ENCODE measurements at regions not wholly inside any gene's neighbourhood (a gene's known extent, or its start where the extent isn't known, plus 50 kb on each side); places are given as distances from the start of the nearest gene placed in this dataset.

DNA sequence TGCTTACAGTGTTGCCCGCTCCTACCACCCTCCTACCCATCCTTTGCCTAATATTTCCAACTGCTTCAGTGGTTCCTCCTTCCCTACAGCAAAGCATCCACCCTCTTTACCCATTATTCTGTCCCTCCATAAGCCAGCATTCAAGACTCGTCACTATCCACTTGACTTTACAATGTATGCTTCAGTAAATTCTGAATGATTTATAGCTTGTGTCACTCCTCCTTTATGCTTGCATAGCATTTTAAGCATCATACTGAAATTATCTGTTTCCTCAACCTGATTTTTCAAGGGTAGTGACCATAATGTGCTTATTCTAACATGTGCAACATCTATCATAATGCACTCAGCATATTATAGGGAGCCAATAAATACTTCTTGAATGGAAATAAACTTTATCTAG lies 365.5 kb downstream of the RAB28 start:
- no peak overlapping the region for H3K4me3 ChIP-seq (ENCODE audit: insufficient read depth, low read depth, low read length, poor library complexity, severe bottlenecking)
- H3K36me3 ChIP-seq (ENCODE audit: control insufficient read depth, insufficient read depth, low read length): no peaks in the 10 kb centered on the region
- no peaks in the 10 kb centered on the region for H3K4me1 ChIP-seq (ENCODE audit: control insufficient read depth, insufficient read depth, low read length, poor library complexity, severe bottlenecking)
- H3K9me3 ChIP-seq (ENCODE audit: control insufficient read depth, low read length): no peaks in the 10 kb centered on the region
- DNase-seq: no peak
- no peaks in the 10 kb centered on the region for H3K27me3 ChIP-seq (replicated peaks; ENCODE audit: control insufficient read depth, insufficient read depth, low read length, poor library complexity, severe bottlenecking)
- H3K27ac ChIP-seq (ENCODE audit: insufficient read depth, low read length, poor library complexity, severe bottlenecking): no peak overlapping the region

DNA sequence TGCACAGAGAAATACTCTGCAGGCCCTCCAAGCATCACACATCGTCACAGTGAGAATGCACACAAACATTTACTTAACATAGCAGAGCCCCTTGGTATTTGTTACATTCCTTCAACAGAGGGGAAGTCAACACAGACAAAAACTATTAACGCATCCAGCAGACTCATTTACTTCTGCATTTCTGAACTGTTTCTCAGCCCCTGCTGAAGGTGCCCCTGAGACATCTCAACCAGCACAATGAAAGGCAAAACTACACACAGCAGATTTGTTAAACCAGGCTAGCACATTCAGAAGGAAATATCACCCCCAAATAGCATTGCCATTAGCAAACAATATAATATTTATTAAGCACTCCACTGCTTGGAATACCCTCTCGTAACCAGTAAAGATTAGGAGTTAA lies 367.0 kb downstream of the RAB28 start:
- Histone ChIP-seq H3K27me3 (replicated peaks; ENCODE audit: control insufficient read depth, insufficient read depth, low read length, poor library complexity, severe bottlenecking) (no peaks in the 10 kb centered on the region), H3K4me3 (ENCODE audit: insufficient read depth, low read depth, low read length, poor library complexity, severe bottlenecking) (no peak overlapping the region), H3K36me3 (ENCODE audit: control insufficient read depth, insufficient read depth, low read length) (no peaks in the 10 kb centered on the region), H3K9me3 (ENCODE audit: control insufficient read depth, low read length) (no peaks in the 10 kb centered on the region), H3K4me1 (ENCODE audit: control insufficient read depth, insufficient read depth, low read length, poor library complexity, severe bottlenecking) (no peaks in the 10 kb centered on the region), H3K27ac (ENCODE audit: insufficient read depth, low read length, poor library complexity, severe bottlenecking) (no peak overlapping the region)
- no peak for DNase-seq

DNA sequence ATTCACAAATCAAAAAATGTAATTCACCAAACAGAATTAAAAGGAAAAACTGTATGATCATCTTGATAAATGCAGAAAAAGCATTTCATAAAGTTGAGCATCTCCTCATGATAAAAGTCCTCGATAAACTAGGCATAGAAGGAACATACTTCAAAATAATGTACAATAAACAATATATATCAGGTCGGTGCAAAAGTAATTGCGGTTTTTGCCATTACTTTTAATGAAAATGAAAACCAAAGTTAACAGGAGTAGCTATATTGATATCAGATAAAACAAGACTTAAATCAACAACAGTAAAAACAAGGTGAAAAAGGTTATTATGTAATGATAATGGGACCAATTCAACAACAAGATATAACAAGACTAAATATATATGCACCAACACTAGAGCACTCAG lies 372.1 kb downstream of the RAB28 start:
- Histone ChIP-seq H3K36me3 (ENCODE audit: control insufficient read depth, insufficient read depth, low read length) (no peaks in the 10 kb centered on the region), H3K9me3 (ENCODE audit: control insufficient read depth, low read length) (peaks cover 3% of the 10 kb centered on the region), H3K27me3 (replicated peaks; ENCODE audit: control insufficient read depth, insufficient read depth, low read length, poor library complexity, severe bottlenecking) (no peaks in the 10 kb centered on the region), H3K27ac (ENCODE audit: insufficient read depth, low read length, poor library complexity, severe bottlenecking) (no peak overlapping the region), H3K4me3 (ENCODE audit: insufficient read depth, low read depth, low read length, poor library complexity, severe bottlenecking) (no peak overlapping the region), H3K4me1 (ENCODE audit: control insufficient read depth, insufficient read depth, low read length, poor library complexity, severe bottlenecking) (no peaks in the 10 kb centered on the region)
- no peak for DNase-seq

DNA sequence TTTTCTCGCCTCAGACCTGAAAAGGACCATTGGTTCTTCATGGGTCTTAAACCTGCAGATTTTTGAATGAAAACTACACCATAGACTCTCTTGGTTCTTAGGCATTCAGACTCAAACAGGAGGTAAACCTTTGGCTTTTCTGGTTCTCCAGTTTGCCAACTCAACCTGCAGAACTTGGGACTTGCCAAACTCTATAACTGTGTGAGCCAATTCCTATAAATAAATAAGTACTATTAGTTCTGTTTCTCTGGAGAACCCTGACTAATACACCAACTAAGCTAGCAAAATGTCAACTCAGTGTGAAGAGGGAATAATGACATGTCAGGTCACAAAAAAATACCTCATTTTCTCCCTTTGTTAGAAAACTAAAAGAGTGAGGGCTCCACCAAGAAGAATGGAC lies 374.6 kb downstream of the RAB28 start:
- no peak overlapping the region for H3K4me3 ChIP-seq (ENCODE audit: insufficient read depth, low read depth, low read length, poor library complexity, severe bottlenecking)
- H3K36me3 ChIP-seq (ENCODE audit: control insufficient read depth, insufficient read depth, low read length): no peaks in the 10 kb centered on the region
- no peak for DNase-seq
- H3K9me3 ChIP-seq (ENCODE audit: control insufficient read depth, low read length): peaks cover 3% of the 10 kb centered on the region
- H3K27ac ChIP-seq (ENCODE audit: insufficient read depth, low read length, poor library complexity, severe bottlenecking): no peak overlapping the region
- H3K27me3 ChIP-seq (replicated peaks; ENCODE audit: control insufficient read depth, insufficient read depth, low read length, poor library complexity, severe bottlenecking): no peaks in the 10 kb centered on the region
- no peaks in the 10 kb centered on the region for H3K4me1 ChIP-seq (ENCODE audit: control insufficient read depth, insufficient read depth, low read length, poor library complexity, severe bottlenecking)

DNA sequence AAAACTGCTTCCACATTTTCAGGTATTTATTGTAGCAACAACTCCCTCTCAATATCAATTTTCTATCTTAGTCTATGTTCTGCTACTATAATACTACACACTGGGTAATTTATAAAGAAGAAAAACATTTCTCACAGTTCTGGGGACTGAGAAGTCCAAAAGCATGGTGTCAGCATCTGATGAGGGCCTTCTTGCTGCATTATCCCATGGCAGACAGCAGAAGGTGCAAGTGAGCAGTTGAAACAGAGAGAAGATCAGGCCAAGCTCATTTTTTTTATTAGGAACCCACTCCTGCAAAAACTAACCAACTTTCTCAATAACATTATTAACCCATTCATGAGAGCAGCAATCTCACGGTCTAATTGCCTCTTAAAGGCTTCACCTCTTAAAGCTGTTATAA lies 376.0 kb downstream of the RAB28 start:
- Histone ChIP-seq H3K4me3 (ENCODE audit: insufficient read depth, low read depth, low read length, poor library complexity, severe bottlenecking) (no peak overlapping the region), H3K27ac (ENCODE audit: insufficient read depth, low read length, poor library complexity, severe bottlenecking) (no peak overlapping the region), H3K36me3 (ENCODE audit: control insufficient read depth, insufficient read depth, low read length) (no peaks in the 10 kb centered on the region), H3K27me3 (replicated peaks; ENCODE audit: control insufficient read depth, insufficient read depth, low read length, poor library complexity, severe bottlenecking) (no peaks in the 10 kb centered on the region), H3K4me1 (ENCODE audit: control insufficient read depth, insufficient read depth, low read length, poor library complexity, severe bottlenecking) (no peaks in the 10 kb centered on the region), H3K9me3 (ENCODE audit: control insufficient read depth, low read length) (peaks cover 3% of the 10 kb centered on the region)
- no peak for DNase-seq

DNA sequence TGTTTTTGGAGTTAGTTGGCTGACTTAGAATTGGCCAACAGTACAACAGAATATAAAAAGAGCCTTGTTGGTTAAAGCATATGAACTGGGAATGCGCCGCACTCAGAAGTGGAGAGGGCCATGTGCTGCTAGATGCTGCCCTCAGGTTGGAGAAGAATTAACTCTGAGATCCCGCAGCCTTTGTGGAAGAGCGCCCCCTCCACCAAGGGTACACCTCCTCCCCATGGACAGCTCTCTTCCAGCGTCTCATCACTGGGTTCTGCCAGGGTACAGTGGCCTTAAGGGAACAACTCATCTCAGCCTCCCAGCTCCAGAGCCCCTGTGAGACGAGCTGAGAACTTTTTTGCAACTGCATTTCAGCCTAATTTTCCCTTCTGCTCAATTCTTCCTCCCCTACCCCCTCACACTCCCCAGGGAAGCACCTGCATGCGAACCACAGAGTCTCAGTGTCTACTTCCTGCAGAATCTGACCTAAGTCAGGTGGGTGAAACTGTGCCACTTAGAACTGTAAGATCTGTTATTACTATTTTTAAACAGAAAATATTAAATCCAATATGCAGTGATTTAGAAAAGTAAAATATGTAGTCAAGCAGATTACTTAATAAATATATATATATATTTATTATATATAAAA lies 380.6 kb downstream of the RAB28 start:
- H3K4me1 ChIP-seq (ENCODE audit: control insufficient read depth, insufficient read depth, low read length, poor library complexity, severe bottlenecking): no peaks in the 10 kb centered on the region
- no peaks in the 10 kb centered on the region for H3K27me3 ChIP-seq (replicated peaks; ENCODE audit: control insufficient read depth, insufficient read depth, low read length, poor library complexity, severe bottlenecking)
- H3K27ac ChIP-seq (ENCODE audit: insufficient read depth, low read length, poor library complexity, severe bottlenecking): no peak overlapping the region
- peaks cover 3% of the 10 kb centered on the region for H3K9me3 ChIP-seq (ENCODE audit: control insufficient read depth, low read length)
- DNase-seq: no peak
- H3K36me3 ChIP-seq (ENCODE audit: control insufficient read depth, insufficient read depth, low read length): no peaks in the 10 kb centered on the region
- H3K4me3 ChIP-seq (ENCODE audit: insufficient read depth, low read depth, low read length, poor library complexity, severe bottlenecking): no peak overlapping the region

DNA sequence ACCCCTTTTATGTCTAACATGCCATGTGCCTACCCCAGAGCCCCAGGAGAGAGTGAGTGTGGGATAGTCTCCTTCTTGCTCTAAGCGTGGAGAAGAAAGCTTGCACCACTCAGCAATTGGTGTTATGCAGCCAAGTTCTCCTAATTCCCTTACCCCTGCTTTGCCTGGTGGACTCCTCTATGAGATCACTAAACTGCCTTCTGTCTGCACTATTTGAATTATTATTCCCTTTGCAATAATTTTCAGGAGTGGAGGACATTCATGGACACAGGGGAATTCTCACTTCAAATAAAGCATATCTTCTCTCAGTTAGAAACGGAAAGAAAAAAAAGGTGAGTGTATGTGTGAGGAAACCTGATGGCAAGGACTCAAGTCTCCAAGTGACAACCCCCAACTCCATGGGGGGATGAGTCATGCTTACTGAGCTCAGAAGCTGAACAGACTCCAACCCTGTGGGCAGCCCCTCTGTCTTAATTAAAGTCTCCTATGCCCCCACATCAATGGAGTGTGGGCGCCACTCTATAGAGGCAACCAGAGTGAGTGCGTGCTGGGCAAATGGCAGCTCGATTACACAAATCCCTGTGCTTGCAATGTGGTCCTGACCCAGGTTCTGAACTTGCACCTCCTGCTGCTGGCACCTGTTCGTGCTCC lies 381.9 kb downstream of the RAB28 start:
- Histone ChIP-seq H3K27me3 (replicated peaks; ENCODE audit: control insufficient read depth, insufficient read depth, low read length, poor library complexity, severe bottlenecking) (no peaks in the 10 kb centered on the region), H3K4me1 (ENCODE audit: control insufficient read depth, insufficient read depth, low read length, poor library complexity, severe bottlenecking) (no peaks in the 10 kb centered on the region), H3K4me3 (ENCODE audit: insufficient read depth, low read depth, low read length, poor library complexity, severe bottlenecking) (no peak overlapping the region), H3K9me3 (ENCODE audit: control insufficient read depth, low read length) (no peaks in the 10 kb centered on the region), H3K36me3 (ENCODE audit: control insufficient read depth, insufficient read depth, low read length) (no peaks in the 10 kb centered on the region), H3K27ac (ENCODE audit: insufficient read depth, low read length, poor library complexity, severe bottlenecking) (no peak overlapping the region)
- DNase-seq: no peak

DNA sequence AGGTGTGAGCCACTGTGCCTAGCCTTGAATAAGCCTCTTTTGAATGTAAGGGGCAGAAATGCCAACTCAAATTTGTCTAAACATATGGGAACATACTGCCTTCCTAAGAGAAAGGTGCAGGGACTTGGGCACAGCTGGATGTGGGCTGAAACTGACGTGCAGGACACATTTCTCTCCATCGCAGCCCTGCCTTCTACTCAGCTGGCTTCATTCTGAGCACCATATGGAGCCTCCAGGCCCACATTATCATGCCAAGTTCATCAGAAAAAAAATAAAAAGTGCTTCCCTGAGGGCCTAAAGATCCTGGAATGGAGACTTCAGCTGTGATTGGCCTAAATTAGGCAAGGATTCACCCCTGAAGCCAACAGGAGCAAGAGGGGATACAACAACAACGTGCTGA lies 386.2 kb downstream of the RAB28 start:
- H3K27ac ChIP-seq (ENCODE audit: insufficient read depth, low read length, poor library complexity, severe bottlenecking): no peak overlapping the region
- H3K9me3 ChIP-seq (ENCODE audit: control insufficient read depth, low read length): no peaks in the 10 kb centered on the region
- H3K36me3 ChIP-seq (ENCODE audit: control insufficient read depth, insufficient read depth, low read length): no peaks in the 10 kb centered on the region
- DNase-seq: no peak
- no peaks in the 10 kb centered on the region for H3K4me1 ChIP-seq (ENCODE audit: control insufficient read depth, insufficient read depth, low read length, poor library complexity, severe bottlenecking)
- no peak overlapping the region for H3K4me3 ChIP-seq (ENCODE audit: insufficient read depth, low read depth, low read length, poor library complexity, severe bottlenecking)
- no peaks in the 10 kb centered on the region for H3K27me3 ChIP-seq (replicated peaks; ENCODE audit: control insufficient read depth, insufficient read depth, low read length, poor library complexity, severe bottlenecking)

DNA sequence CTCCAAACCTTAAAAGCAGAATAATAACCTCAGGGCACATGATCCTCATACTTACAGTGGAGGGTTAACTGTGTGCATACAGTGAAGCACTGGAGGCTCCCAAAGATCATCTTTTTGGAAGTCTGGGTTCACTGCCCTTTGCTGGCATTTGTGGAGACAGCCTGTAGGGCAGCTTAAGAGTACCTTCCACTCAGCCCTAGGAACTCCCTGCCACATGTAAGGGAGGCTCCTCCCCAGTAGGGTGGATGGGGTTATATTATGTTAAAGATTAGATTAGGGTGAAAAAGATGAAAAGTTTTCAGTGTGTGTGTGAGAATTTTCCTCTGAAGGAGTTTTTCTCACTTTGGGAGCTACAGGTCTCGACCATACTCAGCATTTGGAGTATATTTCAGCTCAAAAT lies 388.4 kb downstream of the RAB28 start:
- DNase-seq: no peak
- Histone ChIP-seq H3K36me3 (ENCODE audit: control insufficient read depth, insufficient read depth, low read length) (no peaks in the 10 kb centered on the region), H3K4me3 (ENCODE audit: insufficient read depth, low read depth, low read length, poor library complexity, severe bottlenecking) (no peak overlapping the region), H3K27ac (ENCODE audit: insufficient read depth, low read length, poor library complexity, severe bottlenecking) (no peak overlapping the region), H3K9me3 (ENCODE audit: control insufficient read depth, low read length) (no peaks in the 10 kb centered on the region), H3K4me1 (ENCODE audit: control insufficient read depth, insufficient read depth, low read length, poor library complexity, severe bottlenecking) (no peaks in the 10 kb centered on the region), H3K27me3 (replicated peaks; ENCODE audit: control insufficient read depth, insufficient read depth, low read length, poor library complexity, severe bottlenecking) (no peaks in the 10 kb centered on the region)

DNA sequence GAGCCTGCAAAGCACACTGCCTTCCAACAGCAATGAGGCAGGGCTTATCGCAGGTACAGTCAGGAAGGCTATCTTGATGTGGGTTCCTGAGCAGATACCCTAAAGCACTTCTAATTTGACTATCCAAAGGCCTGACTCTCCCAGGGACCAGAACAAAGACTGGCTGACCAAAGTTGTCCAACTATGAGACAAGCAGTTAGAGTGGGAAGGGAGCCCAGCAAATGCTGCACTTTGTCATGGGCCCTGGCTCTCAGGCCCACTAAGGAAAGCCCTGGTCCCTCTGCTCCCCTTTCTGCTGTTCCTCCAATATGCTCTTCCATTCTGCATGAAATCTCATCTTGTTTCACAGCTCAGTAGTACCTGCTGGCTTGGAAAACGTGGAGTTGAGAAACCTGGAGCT lies 391.0 kb downstream of the RAB28 start:
- H3K27ac ChIP-seq (ENCODE audit: insufficient read depth, low read length, poor library complexity, severe bottlenecking): no peak overlapping the region
- H3K9me3 ChIP-seq (ENCODE audit: control insufficient read depth, low read length): no peaks in the 10 kb centered on the region
- DNase-seq: no peak
- no peaks in the 10 kb centered on the region for H3K27me3 ChIP-seq (replicated peaks; ENCODE audit: control insufficient read depth, insufficient read depth, low read length, poor library complexity, severe bottlenecking)
- H3K4me1 ChIP-seq (ENCODE audit: control insufficient read depth, insufficient read depth, low read length, poor library complexity, severe bottlenecking): no peaks in the 10 kb centered on the region
- no peaks in the 10 kb centered on the region for H3K36me3 ChIP-seq (ENCODE audit: control insufficient read depth, insufficient read depth, low read length)
- no peak overlapping the region for H3K4me3 ChIP-seq (ENCODE audit: insufficient read depth, low read depth, low read length, poor library complexity, severe bottlenecking)

Measured in effector memory CD4-positive, alpha-beta T cell (primary cell).